ENCODE measurements at regions not wholly inside any gene's neighbourhood (a gene's known extent, or its start where the extent isn't known, plus 50 kb on each side); places are given as distances from the start of the nearest gene placed in this dataset.

- DNase-seq (no peak), ATAC-seq (ENCODE audit: low read depth) (no peak)
- peaks cover 36% of the 10 kb centered on the region for H3K4me1 ChIP-seq (ENCODE audit: control insufficient read depth, insufficient read depth, low read length)
- H2BK5ac ChIP-seq (ENCODE audit: low read depth, low read length, poor library complexity, severe bottlenecking) = peak overlapping the region; percentile 92
- H3K18ac ChIP-seq (ENCODE audit: low read depth, low read length) = no peak overlapping the region
- no peak overlapping the region for H2AK5ac ChIP-seq (ENCODE audit: low read depth, low read length)
- H3K9me3 ChIP-seq (ENCODE audit: control insufficient read depth, insufficient read depth, low read length) = no peaks in the 10 kb centered on the region
- TF ChIP-seq RAD21 (IDR thresholded peaks at IDR 0.05; ENCODE audit: low read length) (no peak), CEBPB (IDR thresholded peaks at IDR 0.05; ENCODE audit: low read depth, low read length) (no peak), BHLHE40 (IDR thresholded peaks at IDR 0.05; ENCODE audit: low read depth, low read length) (no peak), MXI1 (IDR thresholded peaks at IDR 0.05; ENCODE audit: borderline replicate concordance, low read depth, low read length) (no peak), POLR2A (IDR thresholded peaks at IDR 0.05; ENCODE audit: low read depth, low read length) (no peak), USF2 (IDR thresholded peaks at IDR 0.05; ENCODE audit: low read depth, low read length) (no peak), MAZ (IDR thresholded peaks at IDR 0.05; ENCODE audit: borderline replicate concordance, low read depth, low read length) (no peak), ELK1 (IDR thresholded peaks at IDR 0.05; ENCODE audit: borderline replicate concordance, low read depth, low read length) (no peak), RFX5 (IDR thresholded peaks at IDR 0.05; ENCODE audit: low read depth, low read length) (no peak), CTCF (conservative IDR thresholded peaks at IDR 0.05; ENCODE audit: low read depth, low read length) (no peak), NFE2L2 (IDR thresholded peaks at IDR 0.05; ENCODE audit: low read depth, low read length) (no peak), MAFK (IDR thresholded peaks at IDR 0.05; ENCODE audit: low read depth, low read length) (no peak), SMC3 (IDR thresholded peaks at IDR 0.05; ENCODE audit: low read depth, low read length) (no peak), RCOR1 (IDR thresholded peaks at IDR 0.05; ENCODE audit: insufficient replicate concordance, low read length) (no peak), FOS (IDR thresholded peaks at IDR 0.05; ENCODE audit: low read depth, low read length) (no peak), CHD1 (IDR thresholded peaks at IDR 0.05; ENCODE audit: low read depth, low read length) (no peak)
- no peak overlapping the region for H3K27ac ChIP-seq (ENCODE audit: insufficient read depth, low read length)
- in situ Hi-C loops (cut with MboI; ENCODE audit: low sequenced_read_pairs) (loop anchor here (10.0 kb wide), 1 partner anchor 222 kb away; the partner anchor contains the start of gene S1PR3), intact Hi-C loops (cut with micrococcal nuclease) (loop anchor here (5.0 to 10.0 kb wide), 2 partner anchors 181 to 542 kb away; partner anchors contain the start of genes CKS2 and SECISBP2), dilution Hi-C loops (cut with HindIII; ENCODE audit: low sequenced_read_pairs, unreplicated experiment) (no loop called here)
- H4K91ac ChIP-seq (ENCODE audit: insufficient read depth, low read depth, low read length) = no peak overlapping the region
- no peak overlapping the region for H3K4me3 ChIP-seq (ENCODE audit: insufficient read depth, low read depth, low read length)
- H3K79me1 ChIP-seq (ENCODE audit: low read depth in 1 of 2, low read length in 2 of 2) = peaks cover 0 to 5% of the 10 kb centered on the region in 2 experiments; a peak in 1 of 4 replicates
- no peaks in the 10 kb centered on the region for H3K36me3 ChIP-seq (ENCODE audit: control insufficient read depth, insufficient read depth, low read length)
- H2BK120ac ChIP-seq (ENCODE audit: low read depth, low read length) = no peak overlapping the region
- CTCF ChIA-PET = no interaction called here
- H3K23ac ChIP-seq (ENCODE audit: low read depth, low read length) = no peak overlapping the region
- no peak overlapping the region; a peak in 1 of 4 replicates for H4K8ac ChIP-seq (ENCODE audit: low read depth in 2 of 2, low read length in 2 of 2)
- no peak overlapping the region for H2AK9ac ChIP-seq (replicated peaks; ENCODE audit: low read depth, low read length, poor library complexity)
- peaks cover 22% of the 10 kb centered on the region for H3K9me1 ChIP-seq (ENCODE audit: insufficient read depth, low read length)
- no peak overlapping the region for H3K56ac ChIP-seq (ENCODE audit: extremely low read depth, insufficient read depth, low read length)
- BruUV-seq (replicated peaks) = no TSS peak
- no CpG with 5 or more reads among the region's 5 CpGs for WGBS, 2 experiments (ENCODE audit: extremely low coverage in 2 of 2, insufficient read length in 1 of 2)
- H2AFZ ChIP-seq (replicated peaks; ENCODE audit: low read length, poor library complexity) = no peak overlapping the region
- H2BK15ac ChIP-seq (ENCODE audit: low read depth, low read length) = no peak overlapping the region
- no peak overlapping the region for H2BK20ac ChIP-seq (ENCODE audit: low read depth, low read length)
- no peak overlapping the region for H3K4me2 ChIP-seq (ENCODE audit: low read depth, low read length)
- H4K20me1 ChIP-seq (ENCODE audit: insufficient read depth, low read length) = no peaks in the 10 kb centered on the region
- POLR2A ChIA-PET (ENCODE audit: unreplicated experiment) = no interaction called here
- H4K5ac ChIP-seq (ENCODE audit: low read depth, low read length) = no peak overlapping the region
- no peak overlapping the region for H3K9ac ChIP-seq (ENCODE audit: low read depth, low read length)
- H3K27me3 ChIP-seq (ENCODE audit: control insufficient read depth, insufficient read depth, low read length) = no peaks in the 10 kb centered on the region
- no peak overlapping the region for H3K4ac ChIP-seq (ENCODE audit: low read depth, low read length)
- no peak overlapping the region for H3K14ac ChIP-seq (replicated peaks; ENCODE audit: low read depth, low read length)
These were observed 218.1 kb upstream of the S1PR3 start for GRCh38 chr9:88773126-88773525.

Measured in IMR-90 (cell line).